HEK293 (cell line): ENCODE measurements at regions not wholly inside any gene's neighbourhood (a gene's known extent, or its start where the extent isn't known, plus 50 kb on each side); places are given as distances from the start of the nearest gene placed in this dataset.

Experiments
- CTCF ChIA-PET: fragments of 350-600 bp; formaldehyde crosslinking; extraction: SDS; loops from one replicate; lab custom pipeline; 2021; ENCODE audit warnings: antibody characterized with exemption; lab: Yijun Ruan, JAX
- POLR2A ChIA-PET: fragments of 300-600 bp; formaldehyde crosslinking; extraction: SDS; loops from one replicate; lab custom pipeline; 2020; ENCODE audit warnings: antibody characterized with exemption, inconsistent platforms; lab: Yijun Ruan, JAX
- H3K27ac ChIP-seq: fragments of 200-500 bp; sonication (Bioruptor generic); 2 replicates; pipeline ENCODE4 v1.5.1; 2014; ENCODE audit warnings: low read depth, low read length, control low read depth, inconsistent platforms; ENCODE audit errors: extremely low read depth
- H3K36me3 ChIP-seq, 2 experiments: fragments of 200-500 bp in 1 of 2; sonication (Bioruptor generic) in 1 of 2; 1 replicate in 1 of 2; 2 replicates in 1 of 2; pipeline ENCODE4 v1.5.1; 2014 to 2017; ENCODE audit warnings: inconsistent platforms in 2 of 2, low read length in 2 of 2; ENCODE audit not compliant: control insufficient read depth in 2 of 2, insufficient read depth in 1 of 2
- H3K4me1 ChIP-seq: fragments of 200-500 bp; sonication (Bioruptor generic); 2 replicates; pipeline ENCODE4 v1.5.1; 2014; ENCODE audit warnings: mild to moderate bottlenecking, low read length, inconsistent platforms; ENCODE audit not compliant: control insufficient read depth, insufficient read depth
- H3K4me3 ChIP-seq: 2 replicates; pipeline ENCODE4 v1.5.1; 2011; ENCODE audit warnings: low read depth, mild to moderate bottlenecking, control low read depth, low read length, moderate library complexity
- H3K9me3 ChIP-seq: fragments of 200-500 bp; sonication (Bioruptor generic); 2 replicates; pipeline ENCODE4 v1.5.1; 2014; ENCODE audit warnings: low read depth, low read length, inconsistent platforms; ENCODE audit not compliant: control insufficient read depth, insufficient read depth
- ATF2 ChIP-seq: fragments of 450-650 bp; formaldehyde crosslinking; IDR thresholded peaks from 2 replicates; pipeline ENCODE4 v1.5.1; 2016; ENCODE audit warnings: missing biosample characterization, missing genetic modification characterization, low read depth
- KLF1 ChIP-seq: fragments of 450-650 bp; formaldehyde crosslinking; IDR thresholded peaks from 2 replicates; pipeline ENCODE4 v1.5.1; 2016; ENCODE audit warnings: missing biosample characterization, missing genetic modification characterization
- MEIS1 ChIP-seq: sonication (generic); formaldehyde crosslinking; IDR thresholded peaks from 2 replicates; pipeline ENCODE4 v1.8.1; 2022; ENCODE audit warnings: missing genetic modification reagents, mild to moderate bottlenecking, borderline replicate concordance
- PRDM1 ChIP-seq: fragments of 450-650 bp; formaldehyde crosslinking; IDR thresholded peaks from 2 replicates; pipeline ENCODE4; 2016; ENCODE audit warnings: missing biosample characterization, missing genetic modification characterization
- TSHZ1 ChIP-seq: fragments of 450-650 bp; formaldehyde crosslinking; IDR thresholded peaks from 2 replicates; pipeline ENCODE4 v1.5.1; 2016; ENCODE audit warnings: missing biosample characterization, missing genetic modification characterization, borderline replicate concordance
- YY1 ChIP-seq: fragments of 450-650 bp; formaldehyde crosslinking; IDR thresholded peaks from 2 replicates; pipeline ENCODE4 v1.5.1; 2018; ENCODE audit warnings: missing biosample characterization, missing genetic modification characterization
- YY2 ChIP-seq: fragments of 450-650 bp; formaldehyde crosslinking; IDR thresholded peaks from 2 replicates; pipeline ENCODE4 v1.5.1; 2016; ENCODE audit warnings: missing biosample characterization, missing genetic modification characterization
- ZBTB26 ChIP-seq: fragments of 450-650 bp; formaldehyde crosslinking; optimal IDR thresholded peaks from 2 replicates; pipeline ENCODE3; 2016; ENCODE audit warnings: missing biosample characterization, mild to moderate bottlenecking, missing genetic modification characterization
- ZFP37 ChIP-seq: fragments of 450-650 bp; formaldehyde crosslinking; IDR thresholded peaks from 2 replicates; pipeline ENCODE4 v1.5.1; 2016; ENCODE audit warnings: missing biosample characterization, missing genetic modification characterization
- ZNF112 ChIP-seq: fragments of 450-650 bp; formaldehyde crosslinking; IDR thresholded peaks from 2 replicates; pipeline ENCODE4 v1.5.0; 2017; ENCODE audit warnings: missing biosample characterization, missing genetic modification characterization
- ZNF366 ChIP-seq: fragments of 450-650 bp; formaldehyde crosslinking; conservative IDR thresholded peaks from 2 replicates; pipeline ENCODE4 v1.5.1; 2016; ENCODE audit warnings: missing biosample characterization, missing genetic modification characterization
- ZNF398 ChIP-seq: fragments of 450-650 bp; formaldehyde crosslinking; IDR thresholded peaks from 2 replicates; pipeline ENCODE4 v1.5.1; 2017; ENCODE audit warnings: missing biosample characterization, missing genetic modification characterization
- ZNF416 ChIP-seq: fragments of 450-650 bp; formaldehyde crosslinking; IDR thresholded peaks from 2 replicates; pipeline ENCODE4 v1.5.1; 2016; ENCODE audit warnings: missing biosample characterization, missing genetic modification characterization
- ZNF426 ChIP-seq: fragments of 450-650 bp; formaldehyde crosslinking; IDR thresholded peaks from 2 replicates; pipeline ENCODE4 v1.5.1; 2017; ENCODE audit warnings: missing biosample characterization, missing genetic modification characterization, mild to moderate bottlenecking, inconsistent platforms, moderate library complexity
- ZNF488 ChIP-seq: fragments of 450-650 bp; formaldehyde crosslinking; IDR thresholded peaks from 2 replicates; pipeline ENCODE4 v1.5.1; 2016; ENCODE audit warnings: missing biosample characterization, missing genetic modification characterization
- ZNF629 ChIP-seq: fragments of 450-650 bp; formaldehyde crosslinking; IDR thresholded peaks from 2 replicates; pipeline ENCODE4 v1.5.1; 2017; ENCODE audit warnings: missing biosample characterization, missing genetic modification characterization
- ZNF645 ChIP-seq: fragments of 450-650 bp; formaldehyde crosslinking; IDR thresholded peaks from 2 replicates; pipeline ENCODE4; 2016; ENCODE audit warnings: missing biosample characterization, missing genetic modification characterization
- ZNF707 ChIP-seq: fragments of 450-650 bp; formaldehyde crosslinking; IDR thresholded peaks from 2 replicates; pipeline ENCODE4 v1.5.1; 2016; ENCODE audit warnings: missing biosample characterization, missing genetic modification characterization
- ZSCAN16 ChIP-seq: fragments of 450-650 bp; formaldehyde crosslinking; IDR thresholded peaks from 2 replicates; pipeline ENCODE4 v1.5.1; 2016; ENCODE audit warnings: missing biosample characterization, missing genetic modification characterization

GRCh38 chrX:150165776-150166610 is 197.1 kb upstream of the MAMLD1 start:
- TF ChIP-seq ZNF629 (tag by site-specific recombination) (no peak), KLF1 (tag by site-specific recombination) (no peak)
- ChIA-PET CTCF (interaction anchor here (0.6 kb wide), 1 partner anchor 188 kb away, joined by 3 read pairs; no protein-coding TSS in a partner anchor), POLR2A (no interaction called here)
- Histone ChIP-seq H3K27ac (no peak overlapping the region), H3K36me3 (no peaks in the 10 kb centered on the region), H3K4me1 (no peaks in the 10 kb centered on the region), H3K9me3 (no peaks in the 10 kb centered on the region), H3K4me3 (no peak overlapping the region)

- POLR2A ChIA-PET, result no interaction called here
- H3K36me3 ChIP-seq, result no peaks in the 10 kb centered on the region
- no peak overlapping the region for H3K27ac ChIP-seq
- TF ChIP-seq ZNF707 (tag by site-specific recombination), result no peak
- no peak for TF ChIP-seq ZNF645
- TF ChIP-seq YY1, result no peak
- no peak for TF ChIP-seq ZSCAN16
- no peak for TF ChIP-seq MEIS1
- no peak for TF ChIP-seq ZNF398 (tag by site-specific recombination)
- no peak for TF ChIP-seq ZNF416 (tag by site-specific recombination)
- no peak for TF ChIP-seq PRDM1 (tag by site-specific recombination)
- no peak for TF ChIP-seq ATF2
- H3K9me3 ChIP-seq, result no peaks in the 10 kb centered on the region
- no peaks in the 10 kb centered on the region for H3K4me1 ChIP-seq
- no peak overlapping the region for H3K4me3 ChIP-seq
- CTCF ChIA-PET, result no interaction called here
Measured at GRCh38 chrX:150167482-150168324, 195.4 kb upstream of the MAMLD1 start.

- no peaks in the 10 kb centered on the region for H3K36me3 ChIP-seq
- ChIA-PET POLR2A (no interaction called here), CTCF (interaction anchor here (0.6 kb wide), 1 partner anchor 13 kb away, joined by 3 read pairs; no protein-coding TSS in a partner anchor)
- peaks cover 5% of the 10 kb centered on the region; the same call in 1 of the 2 replicates for H3K4me1 ChIP-seq
- H3K9me3 ChIP-seq, result no peaks in the 10 kb centered on the region
- no peak overlapping the region for H3K4me3 ChIP-seq
- no peak overlapping the region for H3K27ac ChIP-seq
- TF ChIP-seq ZNF488 (tag by site-specific recombination), result no peak
- no peak for TF ChIP-seq ZNF426
- TF ChIP-seq ZBTB26 (tag by site-specific recombination), result no peak
- no peak for TF ChIP-seq ZNF112 (tag by site-specific recombination)
- no peak for TF ChIP-seq ZFP37 (tag by site-specific recombination)
- TF ChIP-seq TSHZ1 (tag by site-specific recombination), result no peak
- TF ChIP-seq ZNF366, result no peak
- no peak for TF ChIP-seq YY2 (tag by site-specific recombination)
Measured at GRCh38 chrX:150182161-150182560, 181.0 kb upstream of the MAMLD1 start.
